ENCODE measurements at regions not wholly inside any gene's neighbourhood (a gene's known extent, or its start where the extent isn't known, plus 50 kb on each side); places are given as distances from the start of the nearest gene placed in this dataset.

DNA sequence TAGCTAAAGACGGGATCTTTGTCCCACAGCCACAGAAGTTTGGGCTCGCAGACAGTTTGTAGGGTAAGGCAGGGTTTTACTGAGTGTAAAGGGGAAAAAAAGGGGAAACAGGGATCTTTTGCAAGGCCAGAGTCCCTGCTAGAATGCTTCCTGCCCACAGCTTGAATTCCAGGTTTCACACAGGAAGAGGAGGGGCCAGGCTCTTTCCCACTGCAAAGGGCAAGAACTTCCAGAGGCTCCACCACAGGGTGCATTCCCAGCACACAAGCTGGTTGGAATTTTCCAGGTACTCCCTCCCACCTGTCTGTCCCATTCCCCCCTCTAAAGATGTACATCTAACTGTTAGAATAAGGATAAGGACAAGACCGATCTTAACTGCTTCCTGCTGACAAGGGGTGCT is 1126.9 kb downstream of the KCNT2 start:
- TF ChIP-seq EZH2 (IDR thresholded peaks at IDR 0.05) (no peak), EZH2phosphoT487 (IDR thresholded peaks at IDR 0.05) (no peak)
- TF ChIP-seq, protein P1, sequence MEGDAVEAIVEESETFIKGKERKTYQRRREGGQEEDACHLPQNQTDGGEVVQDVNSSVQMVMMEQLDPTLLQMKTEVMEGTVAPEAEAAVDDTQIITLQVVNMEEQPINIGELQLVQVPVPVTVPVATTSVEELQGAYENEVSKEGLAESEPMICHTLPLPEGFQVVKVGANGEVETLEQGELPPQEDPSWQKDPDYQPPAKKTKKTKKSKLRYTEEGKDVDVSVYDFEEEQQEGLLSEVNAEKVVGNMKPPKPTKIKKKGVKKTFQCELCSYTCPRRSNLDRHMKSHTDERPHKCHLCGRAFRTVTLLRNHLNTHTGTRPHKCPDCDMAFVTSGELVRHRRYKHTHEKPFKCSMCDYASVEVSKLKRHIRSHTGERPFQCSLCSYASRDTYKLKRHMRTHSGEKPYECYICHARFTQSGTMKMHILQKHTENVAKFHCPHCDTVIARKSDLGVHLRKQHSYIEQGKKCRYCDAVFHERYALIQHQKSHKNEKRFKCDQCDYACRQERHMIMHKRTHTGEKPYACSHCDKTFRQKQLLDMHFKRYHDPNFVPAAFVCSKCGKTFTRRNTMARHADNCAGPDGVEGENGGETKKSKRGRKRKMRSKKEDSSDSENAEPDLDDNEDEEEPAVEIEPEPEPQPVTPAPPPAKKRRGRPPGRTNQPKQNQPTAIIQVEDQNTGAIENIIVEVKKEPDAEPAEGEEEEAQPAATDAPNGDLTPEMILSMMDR (IDR thresholded peaks at IDR 0.05) = no peak
- H3K4me3 Mint-ChIP-seq = no peak overlapping the region
- H3K27ac ChIP-seq = no peak overlapping the region
- no peaks in the 10 kb centered on the region for H3F3A ChIP-seq (ENCODE audit: low read depth)
- no peak for DNase-seq (ENCODE audit: low spot score)
- no peak overlapping the region for H3K4me3 ChIP-seq
- H3K36me3 Mint-ChIP-seq = no peaks in the 10 kb centered on the region
- H3K9me3 Mint-ChIP-seq = no peaks in the 10 kb centered on the region
- no peak overlapping the region for H3K9ac ChIP-seq
- no peaks in the 10 kb centered on the region for H3K4me1 ChIP-seq
- H3K27me3 ChIP-seq = no peaks in the 10 kb centered on the region
- peak overlapping the region; percentile 77 for H2AFZ ChIP-seq (replicated peaks)
- H3K4me2 ChIP-seq = no peak overlapping the region
- H4K20me1 ChIP-seq (ENCODE audit: low read depth) = no peaks in the 10 kb centered on the region
- no peaks in the 10 kb centered on the region for H3K36me3 ChIP-seq
- H3K27ac Mint-ChIP-seq = no peak overlapping the region
- H3K4me1 Mint-ChIP-seq = peaks cover 2% of the 10 kb centered on the region
- H3K9me3 ChIP-seq (ENCODE audit: low read depth) = no peaks in the 10 kb centered on the region
- H3K79me2 ChIP-seq (ENCODE audit: low read depth) = no peaks in the 10 kb centered on the region
- H3K27me3 Mint-ChIP-seq (ENCODE audit: insufficient read depth, low read depth) = no peaks in the 10 kb centered on the region

DNA sequence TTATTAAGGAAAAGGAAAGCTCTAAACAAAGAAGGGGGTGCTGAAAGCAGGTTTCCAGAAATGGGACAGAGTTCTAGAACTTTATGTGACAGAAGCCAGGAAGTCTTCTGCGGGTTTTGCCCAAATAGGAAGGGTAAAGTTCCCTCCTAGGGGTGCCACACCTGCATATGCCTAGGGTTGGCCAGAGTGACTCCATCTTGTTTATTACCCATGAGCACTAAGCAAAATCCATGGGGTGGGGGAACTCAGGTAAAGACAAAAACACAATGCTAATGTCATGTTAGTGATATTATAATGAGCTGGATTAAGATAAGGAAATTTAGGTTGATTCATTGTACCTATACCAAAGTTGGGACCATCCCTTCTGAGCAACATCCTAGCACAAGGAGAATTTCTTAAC is 1132.7 kb downstream of the KCNT2 start:
- H3K27me3 Mint-ChIP-seq (ENCODE audit: insufficient read depth, low read depth) = no peaks in the 10 kb centered on the region
- no peaks in the 10 kb centered on the region for H3K9me3 ChIP-seq (ENCODE audit: low read depth)
- DNase-seq (ENCODE audit: low spot score) = no peak

DNA sequence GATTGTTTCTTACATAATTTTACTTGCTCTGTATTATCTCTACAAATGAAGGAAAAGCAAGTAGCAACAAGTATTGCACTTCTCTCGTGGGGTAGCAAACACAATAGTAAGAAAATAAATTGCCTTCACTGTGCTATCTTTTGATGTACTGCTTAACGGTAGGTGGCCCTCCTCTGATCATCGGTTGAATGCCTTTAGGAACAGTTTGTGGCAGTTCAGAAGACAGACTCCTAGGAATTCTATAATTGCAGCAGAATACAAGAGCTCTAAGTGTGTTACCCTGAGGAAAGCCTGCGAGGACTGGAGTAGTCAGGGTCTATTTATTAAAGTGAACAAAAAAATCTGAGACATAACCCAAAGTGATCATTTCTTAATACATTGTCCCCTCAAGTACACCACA is 1135.9 kb downstream of the KCNT2 start:
- Histone ChIP-seq H3K4me3 (no peak overlapping the region), H2AFZ (replicated peaks) (no peak overlapping the region), H3F3A (ENCODE audit: low read depth) (no peaks in the 10 kb centered on the region), H3K27me3 (no peaks in the 10 kb centered on the region), H3K4me2 (no peak overlapping the region), H3K36me3 (no peaks in the 10 kb centered on the region), H4K20me1 (ENCODE audit: low read depth) (no peaks in the 10 kb centered on the region), H3K27ac (no peak overlapping the region), H3K4me1 (peaks cover 13% of the 10 kb centered on the region), H3K9me3 (ENCODE audit: low read depth) (no peaks in the 10 kb centered on the region), H3K79me2 (ENCODE audit: low read depth) (no peaks in the 10 kb centered on the region), H3K9ac (no peak overlapping the region)
- Mint-ChIP-seq H3K4me1 (peaks cover 17% of the 10 kb centered on the region), H3K27me3 (ENCODE audit: insufficient read depth, low read depth) (no peaks in the 10 kb centered on the region), H3K9me3 (peaks cover 8% of the 10 kb centered on the region), H3K27ac (peak overlapping the region; percentile 82), H3K36me3 (no peaks in the 10 kb centered on the region), H3K4me3 (peak overlapping the region; percentile 22)
- TF ChIP-seq EZH2 (IDR thresholded peaks at IDR 0.05) (no peak), EZH2phosphoT487 (IDR thresholded peaks at IDR 0.05) (no peak)
- TF ChIP-seq, protein P1 (IDR thresholded peaks at IDR 0.05) = no peak
- DNase-seq (ENCODE audit: low spot score) = peak; percentile 56

More for the DNA sequence above, 1132.7 kb downstream of the KCNT2 start:
- Mint-ChIP-seq H3K4me1 (peaks cover 14% of the 10 kb centered on the region), H3K4me3 (no peak overlapping the region), H3K9me3 (peaks cover 8% of the 10 kb centered on the region), H3K27ac (no peak overlapping the region), H3K36me3 (no peaks in the 10 kb centered on the region)
- H3K79me2 ChIP-seq (ENCODE audit: low read depth) = no peaks in the 10 kb centered on the region
- H3K27me3 ChIP-seq = no peaks in the 10 kb centered on the region
- H2AFZ ChIP-seq (replicated peaks) = no peak overlapping the region
- H3F3A ChIP-seq (ENCODE audit: low read depth) = no peaks in the 10 kb centered on the region
- H3K36me3 ChIP-seq = no peaks in the 10 kb centered on the region
- H3K9ac ChIP-seq = no peak overlapping the region
- no peak overlapping the region for H3K4me3 ChIP-seq
- H4K20me1 ChIP-seq (ENCODE audit: low read depth) = no peaks in the 10 kb centered on the region
- no peak for TF ChIP-seq EZH2phosphoT487 (IDR thresholded peaks at IDR 0.05)
- no peak for TF ChIP-seq EZH2 (IDR thresholded peaks at IDR 0.05)
- TF ChIP-seq, protein P1 (IDR thresholded peaks at IDR 0.05) = no peak
- H3K4me1 ChIP-seq = peaks cover 13% of the 10 kb centered on the region
- H3K4me2 ChIP-seq = no peak overlapping the region
- no peak overlapping the region for H3K27ac ChIP-seq

Data from neural progenitor cell (in vitro differentiated cells).